DMS153 (cell line): ENCODE measurements at regions not wholly inside any gene's neighbourhood (a gene's known extent, or its start where the extent isn't known, plus 50 kb on each side); places are given as distances from the start of the nearest gene placed in this dataset.

ENCODE experiments used
- DNase-seq: peaks from one replicate; lab custom pipeline; 2025; lab: John Stamatoyannopoulos, UW

- peak; percentile 58 for DNase-seq
Observed at GRCh38 chr20:46811224-46812084, 83.2 kb upstream of the EYA2 start.

GRCh38 chr20:46814366-46815232 lies 80.0 kb upstream of the EYA2 start:
- peak; percentile 15 for DNase-seq

DNA sequence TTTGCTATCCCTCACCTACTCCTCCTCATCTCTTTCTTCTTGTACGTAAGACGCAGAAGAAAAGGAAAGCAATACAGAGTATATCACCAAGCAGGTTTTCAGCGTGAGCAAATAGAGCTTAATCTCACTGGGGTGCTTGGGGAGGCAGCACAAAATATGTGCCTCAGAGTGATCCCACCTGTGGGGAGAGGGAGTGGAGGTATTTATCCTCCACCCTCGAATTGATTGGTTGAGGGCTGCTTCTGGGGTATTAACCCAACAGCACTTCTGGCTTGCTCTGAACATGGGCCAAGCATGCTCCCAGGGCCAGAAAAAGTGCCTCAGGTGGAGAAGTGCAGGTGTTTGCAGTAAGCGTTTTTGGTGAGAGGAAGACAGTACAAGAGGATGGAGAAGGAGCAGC lies 78.5 kb upstream of the EYA2 start:
- DNase-seq, result no peak

GRCh38 chr20:46816886-46817638 lies 77.6 kb upstream of the EYA2 start:
- no peak for DNase-seq

DNA sequence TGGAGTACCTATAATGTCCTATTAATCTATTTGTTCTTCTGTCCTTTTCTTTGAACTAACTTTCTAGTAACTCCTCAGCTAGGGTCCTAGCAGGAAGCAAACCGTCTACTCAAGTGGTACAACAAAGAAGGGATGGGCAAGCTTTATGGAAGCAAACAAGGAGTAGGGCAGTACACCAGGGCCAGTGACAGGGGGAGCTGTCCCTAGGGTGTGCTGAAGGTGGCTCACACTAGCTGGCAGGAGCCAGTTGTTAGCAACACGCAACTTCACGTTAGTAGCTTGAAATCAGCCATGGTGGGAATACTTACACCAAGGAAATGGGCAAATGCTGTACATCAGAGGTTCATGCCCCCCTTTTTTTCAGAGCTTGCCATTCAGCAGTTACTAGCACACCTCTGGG lies 74.0 kb upstream of the EYA2 start:
- DNase-seq, result peak; percentile 56

GRCh38 chr20:46823271-46823751 lies 71.3 kb upstream of the EYA2 start:
- no peak for DNase-seq

- DNase-seq, result no peak
Observed at GRCh38 chr20:46823753-46824152, 70.9 kb upstream of the EYA2 start.

GRCh38 chr20:46826343-46826984 lies 68.2 kb upstream of the EYA2 start:
- no peak for DNase-seq

DNA sequence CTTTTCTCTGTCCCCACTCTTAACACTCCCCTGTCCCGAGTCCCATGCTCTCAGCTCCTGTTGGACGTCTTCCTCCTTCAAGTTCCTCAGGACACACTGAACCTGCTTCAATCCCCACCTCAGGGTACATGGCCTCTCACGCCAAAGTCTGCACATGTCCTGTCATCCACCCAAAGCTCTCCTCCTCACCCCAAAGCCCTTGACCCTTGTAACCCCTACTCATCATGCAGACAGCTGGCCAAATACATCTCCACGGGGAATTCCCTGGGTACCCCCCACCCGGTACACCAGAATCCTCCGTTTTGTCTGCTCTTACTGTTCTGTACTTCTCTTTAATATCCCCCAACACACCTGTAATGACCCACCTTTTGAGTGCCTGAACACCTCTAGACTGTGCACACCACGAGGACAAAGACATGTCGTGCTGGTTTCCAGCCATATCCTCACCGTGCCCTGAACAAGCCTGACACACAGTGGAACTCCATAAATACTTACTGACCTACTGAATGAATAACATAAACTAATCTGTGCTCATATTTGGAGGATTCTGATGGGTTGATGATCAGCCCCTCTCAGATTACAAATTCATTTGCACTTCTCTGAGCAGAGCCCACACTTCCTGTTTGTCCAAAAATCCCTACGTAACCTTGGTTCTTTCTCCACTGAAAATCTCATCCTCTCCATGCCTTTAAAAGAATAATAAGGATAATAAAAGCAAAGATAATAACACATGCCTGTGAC lies 66.8 kb upstream of the EYA2 start:
- DNase-seq, result no peak

GRCh38 chr20:46828471-46828870 lies 66.2 kb upstream of the EYA2 start:
- DNase-seq, result no peak

DNA sequence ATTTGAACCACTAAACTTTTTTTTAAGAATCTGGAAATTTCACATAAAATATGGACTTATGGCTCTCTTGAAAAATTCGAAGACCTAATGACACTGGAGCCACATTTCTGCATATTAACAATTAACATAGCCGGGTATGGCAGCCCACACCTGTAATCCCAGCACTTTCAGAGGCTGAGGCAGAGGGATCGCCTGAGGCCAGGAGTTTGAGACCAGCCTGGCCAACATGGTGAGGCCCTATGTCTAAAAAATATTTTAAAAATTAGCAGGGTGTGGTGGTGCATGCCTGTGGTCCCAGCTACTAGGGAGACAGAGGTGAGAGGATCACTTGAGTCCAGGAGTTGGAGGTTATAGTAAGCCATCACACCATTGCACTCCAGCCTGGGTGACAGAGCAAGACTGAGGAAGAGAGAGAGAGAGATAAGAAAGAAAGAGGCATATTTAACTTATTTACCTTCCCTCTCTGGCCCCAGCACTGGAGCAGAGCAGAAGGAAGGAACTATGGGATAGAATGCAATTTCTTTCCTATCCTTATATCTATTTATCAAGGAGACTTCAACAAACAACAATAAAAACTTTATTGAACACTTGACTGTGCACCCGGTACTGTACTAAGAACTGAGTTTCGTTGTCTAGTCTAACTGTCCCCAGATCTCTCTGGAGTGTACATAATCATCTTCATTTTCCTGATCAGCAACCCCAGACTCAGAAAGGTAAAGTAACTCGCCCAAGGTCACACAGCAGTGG lies 63.6 kb upstream of the EYA2 start:
- no peak for DNase-seq

- no peak for DNase-seq
Observed at GRCh38 chr20:46831633-46832011, 63.0 kb upstream of the EYA2 start.

- DNase-seq, result no peak
Observed at GRCh38 chr20:46832555-46832954, 62.1 kb upstream of the EYA2 start.

GRCh38 chr20:46833360-46833759 lies 61.3 kb upstream of the EYA2 start:
- DNase-seq, result no peak

GRCh38 chr20:46835418-46835817 lies 59.2 kb upstream of the EYA2 start:
- no peak for DNase-seq

- DNase-seq, result no peak
Observed at GRCh38 chr20:46837083-46837482, 57.6 kb upstream of the EYA2 start.

- no peak for DNase-seq
Observed at GRCh38 chr20:46838011-46838410, 56.6 kb upstream of the EYA2 start.

DNA sequence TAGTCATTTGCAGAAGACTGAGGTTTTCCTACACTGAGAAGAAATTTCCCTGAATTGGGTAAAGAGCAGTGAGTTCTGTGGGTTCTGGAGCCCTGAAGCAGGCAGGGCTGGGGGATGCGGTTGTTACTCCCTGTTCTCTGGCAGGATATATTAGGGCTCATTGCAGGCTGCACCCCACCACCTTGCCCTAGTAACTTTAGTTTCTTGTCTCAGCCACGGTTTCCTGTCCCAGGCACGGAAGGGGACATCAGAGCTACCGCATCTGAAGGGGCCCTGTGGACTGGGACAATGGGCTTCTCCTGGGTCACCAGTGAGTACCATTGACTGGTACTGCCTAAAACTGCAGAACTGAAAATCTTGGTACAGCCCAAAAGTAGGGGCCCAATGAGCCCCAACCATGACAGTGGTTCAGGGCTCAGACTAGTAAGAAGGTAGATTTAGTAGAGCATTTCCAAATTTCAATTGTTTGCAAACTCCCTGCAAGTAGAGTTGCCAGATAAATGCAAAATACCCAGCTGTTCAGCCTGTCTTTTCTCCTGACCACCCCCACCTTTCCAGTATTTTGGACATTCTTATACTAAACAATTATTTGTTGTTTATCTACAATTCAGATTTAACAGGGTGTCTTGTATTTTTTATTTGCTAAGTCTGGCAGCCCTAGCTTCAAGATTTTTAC lies 54.5 kb upstream of the EYA2 start:
- no peak for DNase-seq
